GM18867 (cell line): ENCODE measurements at regions not wholly inside any gene's neighbourhood (a gene's known extent, or its start where the extent isn't known, plus 50 kb on each side); places are given as distances from the start of the nearest gene placed in this dataset.
A peak's percentile ranks its signal among the peaks of the same experiment; 100 is the strongest.

ENCODE experiments used
- ATAC-seq: cut with Tn5 transposase; IDR thresholded peaks from one replicate; pipeline ENCODE4 v1.9.1; 2021; ENCODE audit warnings: mild to moderate bottlenecking, moderate library complexity; ENCODE audit not compliant: unreplicated experiment

- ATAC-seq = peak; percentile 67
These were observed 842.8 kb upstream of the NDST4 start for GRCh38 chr4:115956054-115956796.

- ATAC-seq = no peak
These were observed 837.4 kb upstream of the NDST4 start for GRCh38 chr4:115950806-115951205.

- ATAC-seq = peak; percentile 88
These were observed 836.7 kb upstream of the NDST4 start for GRCh38 chr4:115949974-115950743.

- no peak for ATAC-seq
These were observed 831.6 kb upstream of the NDST4 start for GRCh38 chr4:115945026-115945425.

- ATAC-seq = no peak
These were observed 830.9 kb upstream of the NDST4 start for GRCh38 chr4:115944146-115944905.

GRCh38 chr4:115938764-115939443 lies 825.5 kb upstream of the NDST4 start:
- ATAC-seq = no peak

GRCh38 chr4:115929373-115929772 lies 816.0 kb upstream of the NDST4 start:
- no peak for ATAC-seq

- ATAC-seq = no peak
These were observed 814.0 kb upstream of the NDST4 start for GRCh38 chr4:115927382-115927781.

GRCh38 chr4:115923152-115923551 lies 809.7 kb upstream of the NDST4 start:
- no peak for ATAC-seq

- no peak for ATAC-seq
These were observed 807.2 kb upstream of the NDST4 start for GRCh38 chr4:115920637-115921036.

GRCh38 chr4:115918149-115918548 lies 804.7 kb upstream of the NDST4 start:
- no peak for ATAC-seq

- no peak for ATAC-seq
These were observed 793.0 kb upstream of the NDST4 start for GRCh38 chr4:115906428-115906827.

GRCh38 chr4:115883847-115884246 lies 770.4 kb upstream of the NDST4 start:
- no peak for ATAC-seq

GRCh38 chr4:115883231-115883630 lies 769.8 kb upstream of the NDST4 start:
- no peak for ATAC-seq

- ATAC-seq = no peak
These were observed 759.6 kb upstream of the NDST4 start for GRCh38 chr4:115873048-115873447.

GRCh38 chr4:115871596-115871995 lies 758.2 kb upstream of the NDST4 start:
- no peak for ATAC-seq

GRCh38 chr4:115866364-115866896 lies 753.0 kb upstream of the NDST4 start:
- ATAC-seq = no peak

GRCh38 chr4:115865736-115866135 lies 752.3 kb upstream of the NDST4 start:
- no peak for ATAC-seq

GRCh38 chr4:115852767-115853091 lies 739.3 kb upstream of the NDST4 start:
- ATAC-seq = no peak

GRCh38 chr4:115851918-115852766 lies 738.7 kb upstream of the NDST4 start:
- peak; percentile 88 for ATAC-seq
